ENCODE measurements at regions not wholly inside any gene's neighbourhood (a gene's known extent, or its start where the extent isn't known, plus 50 kb on each side); places are given as distances from the start of the nearest gene placed in this dataset.

GRCh38 chr2:156896294-156896693, 361.2 kb upstream of the GALNT5 start:
- TF ChIP-seq, protein P1, sequence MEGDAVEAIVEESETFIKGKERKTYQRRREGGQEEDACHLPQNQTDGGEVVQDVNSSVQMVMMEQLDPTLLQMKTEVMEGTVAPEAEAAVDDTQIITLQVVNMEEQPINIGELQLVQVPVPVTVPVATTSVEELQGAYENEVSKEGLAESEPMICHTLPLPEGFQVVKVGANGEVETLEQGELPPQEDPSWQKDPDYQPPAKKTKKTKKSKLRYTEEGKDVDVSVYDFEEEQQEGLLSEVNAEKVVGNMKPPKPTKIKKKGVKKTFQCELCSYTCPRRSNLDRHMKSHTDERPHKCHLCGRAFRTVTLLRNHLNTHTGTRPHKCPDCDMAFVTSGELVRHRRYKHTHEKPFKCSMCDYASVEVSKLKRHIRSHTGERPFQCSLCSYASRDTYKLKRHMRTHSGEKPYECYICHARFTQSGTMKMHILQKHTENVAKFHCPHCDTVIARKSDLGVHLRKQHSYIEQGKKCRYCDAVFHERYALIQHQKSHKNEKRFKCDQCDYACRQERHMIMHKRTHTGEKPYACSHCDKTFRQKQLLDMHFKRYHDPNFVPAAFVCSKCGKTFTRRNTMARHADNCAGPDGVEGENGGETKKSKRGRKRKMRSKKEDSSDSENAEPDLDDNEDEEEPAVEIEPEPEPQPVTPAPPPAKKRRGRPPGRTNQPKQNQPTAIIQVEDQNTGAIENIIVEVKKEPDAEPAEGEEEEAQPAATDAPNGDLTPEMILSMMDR (conservative IDR thresholded peaks at IDR 0.05; ENCODE audit: low read length): no peak
- TF ChIP-seq EZH2phosphoT487 (IDR thresholded peaks at IDR 0.05; ENCODE audit: borderline replicate concordance, low read depth, low read length): no peak

Measured in OCI-LY7 (cell line).